Stimulated activated CD4-positive, alpha-beta T cell treated with anti-CD3 and anti-CD28 coated beads, Interleukin-4, amount 100 ng/mL, for 1 hour (primary cell): ENCODE measurements at regions not wholly inside any gene's neighbourhood (a gene's known extent, or its start where the extent isn't known, plus 50 kb on each side); places are given as distances from the start of the nearest gene placed in this dataset.
"Not testable (repeated sequence)": the region's sequence is repeated elsewhere in the genome, so short reads cannot be mapped to it uniquely, and the experiment has no call there.

Experiments used
- DNase-seq: peaks from one replicate; pipeline ENCODE4 v3.0.0-alpha.2; 2020

DNA sequence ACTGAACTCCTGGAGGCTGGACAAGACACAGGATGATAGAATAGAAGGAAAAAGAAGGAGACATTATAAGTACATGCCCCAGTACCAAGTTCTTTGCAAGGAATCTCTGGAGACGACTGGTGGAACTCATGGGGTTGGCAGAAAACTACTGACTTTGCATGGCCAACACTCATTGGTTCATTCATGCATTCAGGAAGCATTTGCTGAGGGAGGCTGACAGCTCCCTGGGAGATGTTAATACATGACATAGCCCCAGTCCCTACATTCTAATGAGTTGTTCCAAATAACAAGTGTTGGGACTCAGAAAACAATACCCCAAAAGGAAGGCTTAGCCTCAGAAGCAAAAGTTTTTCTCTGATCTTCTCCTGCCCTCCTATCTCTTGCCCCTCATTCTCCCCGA, 172.8 kb upstream of the IRF2BP2 start:
- no peak for DNase-seq

DNA sequence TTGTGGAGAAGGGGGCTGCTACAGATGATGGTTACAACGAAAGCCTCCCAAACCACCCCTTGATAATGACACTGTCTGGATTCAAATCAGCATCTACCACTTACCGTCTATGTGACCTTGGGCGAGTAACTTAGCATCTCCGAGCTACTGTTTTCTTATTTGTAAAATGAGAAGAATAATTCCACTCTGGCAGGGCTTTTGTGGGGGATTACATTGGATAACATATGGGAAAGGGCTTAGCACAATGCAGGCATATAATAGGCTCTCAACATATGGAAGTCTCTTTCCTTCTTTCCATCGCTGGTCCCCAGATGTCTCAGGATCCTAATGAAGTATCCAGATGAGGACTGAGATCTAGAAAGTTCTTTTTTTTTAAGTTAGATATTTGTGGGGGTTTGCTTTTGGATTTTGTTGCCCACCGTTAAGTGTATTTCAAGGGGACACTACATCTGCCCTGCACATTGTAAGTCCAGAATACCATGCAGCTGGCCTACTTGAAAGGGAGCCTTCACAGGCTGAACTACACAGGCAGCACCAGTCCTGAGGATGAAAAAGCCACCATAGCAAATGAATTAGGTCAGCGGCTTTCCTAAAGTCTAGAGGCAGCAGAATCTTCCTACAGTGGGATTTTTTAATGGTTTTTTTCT, 172.2 kb upstream of the IRF2BP2 start:
- no peak for DNase-seq

DNA sequence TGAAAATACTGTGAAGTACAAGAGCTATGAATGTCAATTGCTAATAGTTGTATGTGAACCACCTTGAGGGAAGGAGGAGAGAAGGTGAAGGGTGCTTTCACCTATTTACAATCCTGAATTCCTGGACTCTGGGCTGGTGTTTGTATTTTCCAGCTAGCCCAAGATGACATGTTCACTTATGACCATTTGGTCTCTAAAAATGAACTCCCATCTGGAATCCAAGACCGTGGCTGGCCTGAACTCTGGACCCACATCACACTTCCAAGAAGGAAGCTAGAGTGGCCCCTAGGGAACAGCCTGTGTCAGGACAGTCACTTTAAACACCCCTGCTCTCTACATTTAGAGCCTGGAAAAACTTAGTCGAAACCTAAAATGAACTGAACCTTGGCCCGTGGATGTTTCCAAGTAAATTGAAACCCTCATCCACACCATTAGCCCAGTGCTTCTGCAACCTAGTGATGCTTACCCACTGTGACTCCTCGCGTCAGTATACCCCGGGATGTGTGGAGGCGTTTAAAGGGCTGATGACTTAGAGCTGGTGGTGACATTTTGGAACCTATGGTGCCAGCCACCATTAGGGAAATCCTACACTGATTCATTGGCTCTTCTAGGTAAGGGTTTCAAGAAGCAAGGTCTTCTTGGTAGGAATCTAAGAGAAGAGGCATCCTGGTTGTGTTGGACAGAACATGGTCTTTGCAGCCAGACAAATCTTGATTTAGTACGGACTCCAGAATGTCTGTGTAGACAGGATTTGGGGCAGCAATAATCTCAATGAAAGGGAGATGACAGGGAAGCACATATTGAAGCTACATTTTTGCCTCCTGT, 171.5 kb upstream of the IRF2BP2 start:
- DNase-seq, result no peak

DNA sequence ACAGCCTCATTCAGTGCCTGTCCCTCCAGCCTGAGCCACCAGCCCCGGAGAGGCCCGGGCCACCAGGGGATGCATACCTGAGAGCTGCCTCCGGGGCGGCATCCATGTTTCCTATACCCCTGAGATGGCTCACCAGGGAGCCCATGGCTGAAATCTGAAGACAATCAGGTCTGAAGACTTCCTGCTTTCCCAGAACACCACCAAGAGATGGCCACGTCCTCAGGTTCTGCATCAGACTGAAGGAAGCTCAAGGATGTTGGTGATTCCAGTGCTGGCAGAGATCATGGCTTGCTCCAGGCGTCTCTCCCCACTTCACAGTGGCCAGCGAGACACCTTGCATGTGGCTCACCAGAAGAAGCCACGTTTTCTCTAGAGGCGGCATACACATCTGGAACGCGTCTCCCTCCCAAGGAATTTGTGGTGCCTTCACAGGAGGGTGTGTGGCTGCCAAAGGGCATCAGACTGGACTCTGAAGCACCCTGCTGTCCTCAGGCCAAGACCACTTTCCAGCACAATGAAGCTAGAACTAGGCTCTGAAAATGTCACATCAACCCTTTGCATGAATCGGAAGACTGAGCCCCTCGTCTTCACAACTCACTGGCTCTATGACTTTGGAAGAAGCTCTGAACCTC, 170.7 kb upstream of the IRF2BP2 start:
- no peak for DNase-seq

DNA sequence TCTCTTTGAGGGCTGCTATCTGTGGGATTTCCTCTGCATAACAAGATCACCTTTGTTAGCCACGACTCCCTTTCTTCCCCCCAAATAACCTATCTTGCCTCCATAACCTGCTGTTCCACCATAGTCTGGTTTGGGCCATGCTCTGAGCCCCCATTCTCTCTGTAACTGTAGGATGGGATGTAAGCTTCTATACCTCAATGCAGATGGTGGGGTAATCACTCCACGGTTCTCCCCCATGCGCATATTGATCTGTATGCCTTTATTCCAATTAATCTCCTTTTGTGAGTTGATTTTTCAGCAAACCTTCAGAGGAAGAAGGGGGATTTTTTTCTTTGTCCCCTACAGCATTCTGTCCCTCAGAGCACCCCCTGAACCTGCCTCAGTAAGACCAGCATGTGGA, 170.1 kb upstream of the IRF2BP2 start:
- no peak for DNase-seq

DNA sequence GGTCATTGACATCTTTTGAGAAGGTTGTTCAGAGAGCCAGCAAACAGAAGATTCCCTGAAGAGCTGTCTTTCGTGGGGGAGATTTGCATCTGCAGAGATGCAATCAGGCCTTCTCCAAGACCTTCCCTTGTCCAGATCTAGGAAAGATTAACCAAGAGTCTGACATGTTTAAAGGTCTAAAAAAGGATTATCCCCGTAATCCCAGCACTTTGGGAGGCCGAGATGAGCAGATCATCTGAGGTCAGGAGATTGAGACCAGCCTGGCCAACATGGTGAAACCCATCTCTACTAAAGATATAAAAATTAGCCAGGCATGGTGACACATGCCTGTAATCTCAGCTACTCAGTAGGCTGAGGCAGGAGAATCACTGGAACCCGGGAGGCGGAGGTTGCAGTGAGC, 169.6 kb upstream of the IRF2BP2 start:
- DNase-seq, result not testable (repeated sequence)

DNA sequence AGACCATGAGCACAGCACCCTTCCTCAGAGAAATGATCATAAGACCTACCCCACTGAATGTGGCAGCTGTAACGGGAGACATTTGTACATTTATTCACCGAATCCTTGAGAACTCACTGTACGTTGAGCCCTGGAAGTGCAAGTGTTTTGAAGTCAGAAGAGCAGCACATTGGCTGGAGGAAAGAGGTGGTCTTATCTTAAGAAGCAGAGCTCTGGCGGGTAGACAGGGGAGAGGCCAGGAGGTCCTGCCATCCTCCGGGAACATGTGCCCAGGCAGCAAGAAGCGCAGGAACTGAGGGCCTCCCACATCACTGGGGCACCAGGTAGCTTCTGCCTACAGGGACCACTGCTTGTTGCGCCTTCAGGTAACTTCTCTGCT, 169.2 kb upstream of the IRF2BP2 start:
- no peak for DNase-seq

DNA sequence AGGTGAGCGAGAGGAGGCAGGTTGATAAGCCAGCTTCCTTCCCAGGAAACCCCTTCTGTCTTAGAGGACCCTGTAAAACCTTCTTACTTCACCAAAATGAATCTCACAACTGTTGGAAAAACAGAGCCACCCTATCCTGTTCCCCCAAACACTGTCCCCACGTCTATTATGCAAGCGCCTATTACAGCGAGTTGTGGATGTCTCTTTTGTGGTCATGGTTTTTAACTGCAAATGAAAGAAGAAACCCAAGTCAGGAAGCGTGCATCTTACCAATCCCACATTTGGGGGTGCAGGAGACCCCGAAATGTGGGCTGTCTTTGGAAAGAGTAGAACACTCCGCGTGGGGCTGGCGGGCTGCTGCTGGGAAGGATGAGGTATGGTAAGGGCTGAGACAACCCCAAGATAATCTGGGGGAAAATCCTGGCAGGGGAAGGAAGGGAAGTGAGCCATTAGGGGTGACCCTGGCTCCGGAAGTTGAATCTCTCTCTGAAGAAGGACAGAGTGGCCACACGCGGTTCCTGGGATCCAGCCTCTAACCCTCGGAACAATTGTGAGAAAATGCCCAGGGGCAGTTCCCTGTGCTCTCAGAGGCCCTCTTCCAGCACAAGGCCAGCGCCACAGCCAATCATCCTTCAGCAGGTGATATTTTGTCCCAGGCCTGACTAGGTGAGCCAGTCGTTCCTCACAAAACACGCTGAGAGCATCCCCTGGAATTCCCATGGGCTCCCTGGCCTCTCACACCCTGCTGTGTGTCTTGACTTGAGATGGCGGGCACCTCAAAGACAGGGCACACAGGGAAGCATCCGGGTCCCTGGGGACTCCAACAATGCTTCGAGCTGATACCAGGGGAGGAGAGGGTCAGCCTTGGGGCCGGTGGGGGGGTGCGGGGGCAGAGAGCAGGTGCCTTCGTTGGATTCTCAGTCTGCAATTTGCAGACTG, 168.5 kb upstream of the IRF2BP2 start:
- DNase-seq, result no peak

DNA sequence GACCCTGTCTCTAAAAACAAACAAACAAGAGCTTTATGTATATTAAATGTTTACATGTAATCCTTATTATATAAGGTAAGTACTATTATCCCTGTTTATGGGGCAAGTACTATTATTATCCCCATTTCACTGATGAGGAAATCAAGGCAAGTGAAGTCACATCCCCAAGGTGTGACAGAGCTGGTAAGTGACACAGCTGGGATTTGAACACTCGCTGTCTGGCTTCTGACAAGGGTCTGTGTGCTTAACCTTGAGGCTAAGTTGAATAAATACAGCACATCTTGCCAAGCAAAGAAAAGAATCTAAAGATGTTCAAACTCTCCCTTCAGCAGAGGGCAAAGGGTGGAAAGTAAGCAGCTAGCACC, 167.9 kb upstream of the IRF2BP2 start:
- DNase-seq, result no peak

DNA sequence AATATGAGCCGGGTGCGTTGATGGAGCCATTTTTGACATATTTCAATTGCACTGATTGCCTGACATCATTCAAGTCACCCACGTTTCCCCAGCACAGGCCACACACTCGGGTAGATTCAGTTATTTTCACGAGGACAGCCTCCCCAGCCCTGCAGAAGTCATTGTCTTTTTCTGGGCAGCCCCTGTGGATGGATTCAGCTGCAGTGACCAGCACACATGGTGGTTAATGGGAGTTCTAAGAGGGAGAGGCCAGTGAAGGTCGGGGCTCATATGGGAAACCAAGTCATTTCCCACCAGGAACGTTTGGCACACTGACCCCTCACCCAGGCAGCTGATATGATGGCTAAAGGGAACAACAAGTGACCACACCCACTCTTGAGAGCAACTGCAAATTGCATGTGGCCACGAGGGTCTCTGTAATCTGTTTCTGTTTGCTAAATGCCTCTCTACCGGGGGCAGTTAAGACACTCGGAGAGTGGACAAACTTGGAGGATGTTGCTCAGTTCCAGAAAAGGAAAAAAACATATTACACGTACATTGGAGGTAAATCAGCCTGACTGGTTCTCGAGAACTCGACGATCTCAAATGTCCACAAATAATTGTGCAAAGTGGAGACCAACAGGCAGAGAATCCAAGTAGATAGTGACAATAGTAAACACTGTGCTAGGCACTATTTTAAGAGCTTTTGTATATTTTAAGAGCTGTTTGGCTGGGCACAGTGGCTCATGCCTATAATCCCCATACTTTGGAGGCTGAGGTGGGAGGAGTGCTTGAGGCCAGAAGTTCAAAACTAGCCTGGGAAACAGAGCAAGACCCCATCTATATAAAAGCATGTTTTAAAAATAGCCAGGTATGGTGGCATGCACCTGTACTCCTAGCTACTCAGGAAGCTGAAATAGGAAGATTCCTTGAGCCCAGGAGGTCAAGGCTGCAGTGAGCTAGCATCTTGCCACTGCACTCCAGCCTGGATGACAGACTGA, 167.2 kb upstream of the IRF2BP2 start:
- no peak for DNase-seq

DNA sequence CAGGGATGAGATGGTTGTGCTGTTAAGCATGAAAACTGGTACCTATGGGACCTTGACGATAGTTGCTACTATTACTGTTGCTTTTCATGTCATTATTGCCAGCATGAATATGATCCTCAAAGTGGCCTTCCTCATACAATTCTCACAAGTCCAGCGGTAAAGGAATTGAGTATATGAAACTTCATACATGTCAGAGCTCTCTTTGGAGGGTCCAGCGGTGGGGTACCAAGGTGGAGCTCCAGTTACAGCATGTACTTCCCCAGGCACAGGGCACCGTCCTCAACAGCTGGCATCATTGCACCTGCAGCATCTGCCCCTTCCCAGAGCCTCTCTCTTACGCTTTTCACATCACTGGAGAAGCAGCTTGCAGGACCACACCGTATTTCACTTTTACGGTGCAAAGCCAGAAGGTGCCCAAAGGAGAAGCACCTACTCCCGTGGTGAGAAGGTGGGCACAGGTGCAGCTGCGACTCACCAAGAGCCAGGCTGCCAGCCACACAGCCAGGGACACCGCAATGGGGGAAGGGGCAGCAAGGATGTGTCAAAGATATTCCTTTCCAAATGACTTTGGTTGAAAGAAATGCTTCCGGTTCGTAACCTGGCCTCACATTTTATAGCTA, 166.4 kb upstream of the IRF2BP2 start:
- no peak for DNase-seq

DNA sequence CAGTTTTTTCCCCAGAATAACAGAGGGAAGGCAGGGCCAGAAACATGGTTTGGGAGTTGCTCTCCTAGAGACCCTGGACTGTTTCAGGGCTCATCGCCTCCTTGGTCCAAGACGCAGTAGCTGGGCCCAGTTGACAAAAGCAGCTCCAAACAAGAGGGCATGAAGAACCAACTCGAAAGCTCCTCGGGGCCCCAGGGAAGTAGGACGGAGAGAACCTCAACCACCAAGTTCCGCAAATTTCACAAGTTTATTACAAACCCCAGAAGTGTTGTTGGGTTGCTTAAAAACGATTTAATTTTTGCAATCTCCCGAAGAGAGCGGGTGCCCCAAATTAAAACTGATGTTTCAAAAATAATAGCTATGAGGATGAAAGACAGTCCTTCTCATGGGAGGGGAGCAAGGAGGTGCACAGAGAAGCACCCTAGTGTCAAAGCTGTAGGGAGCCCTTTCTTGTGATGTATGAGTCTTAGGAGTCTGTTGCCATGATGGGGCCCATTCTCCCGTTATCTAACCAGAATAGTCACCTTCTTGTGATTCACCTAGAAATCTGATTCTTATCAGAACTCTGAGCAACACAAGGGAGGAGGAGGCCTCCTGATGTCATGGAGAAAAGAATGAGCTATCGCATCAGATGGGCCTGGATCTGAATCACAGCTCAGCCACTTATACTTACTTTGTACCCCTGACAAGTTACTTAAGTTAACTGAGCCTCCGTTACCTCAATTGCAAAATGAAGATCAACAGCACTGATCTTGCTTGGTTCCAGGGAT, 165.7 kb upstream of the IRF2BP2 start:
- no peak for DNase-seq

DNA sequence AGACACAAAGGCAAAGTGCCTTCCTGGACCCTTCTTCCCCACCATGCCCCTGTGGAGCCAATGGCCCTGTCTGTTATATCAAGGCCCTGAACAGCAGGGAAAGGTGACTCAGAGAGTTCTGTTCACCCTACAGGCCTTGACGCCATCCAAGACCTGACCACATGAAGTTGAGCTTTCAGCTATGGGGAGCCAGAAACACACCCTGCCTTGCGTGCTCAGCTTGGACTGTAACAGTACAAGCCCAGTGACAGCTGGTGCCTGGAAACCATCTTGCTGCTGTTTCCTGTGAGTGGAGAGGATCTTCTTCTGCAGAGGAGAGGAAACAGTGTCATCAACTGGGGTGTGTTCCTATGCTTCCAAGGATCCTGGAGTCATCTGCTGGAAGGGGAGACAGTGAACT, 165.0 kb upstream of the IRF2BP2 start:
- DNase-seq, result no peak

DNA sequence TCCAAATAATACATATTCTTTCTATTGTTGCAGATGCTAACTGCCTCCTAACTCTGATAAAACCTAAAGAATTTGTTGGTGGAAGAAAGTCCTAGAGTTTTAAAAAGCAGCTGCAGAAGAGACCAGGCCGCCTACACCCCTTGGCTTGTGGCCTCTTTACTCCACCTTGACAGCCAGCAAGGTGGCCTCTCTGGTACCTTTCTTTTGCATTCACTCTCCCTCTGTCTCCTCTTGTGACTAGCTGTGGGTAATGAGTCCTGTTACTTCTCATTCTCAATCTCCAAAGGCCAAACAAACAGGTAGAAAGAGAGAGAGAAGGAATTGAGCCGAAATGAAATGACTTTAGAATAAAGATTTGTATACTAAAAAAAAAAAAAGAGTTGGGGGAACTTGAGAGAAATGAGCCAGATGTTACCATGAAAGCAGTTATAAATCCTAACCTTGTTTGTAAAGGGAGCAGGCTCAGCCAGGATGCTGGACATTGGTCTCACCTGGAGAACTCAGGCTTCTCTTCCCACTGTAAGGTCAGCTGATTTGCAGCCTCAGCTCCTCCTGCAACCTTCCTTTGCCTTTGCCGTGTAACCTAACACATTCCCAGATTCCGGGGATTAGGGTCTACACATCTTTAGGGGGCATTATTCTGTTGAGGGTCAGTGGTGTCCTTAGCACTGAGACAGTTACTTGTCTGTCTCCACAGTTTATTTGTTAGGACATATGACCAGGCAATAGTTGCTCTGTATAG, 164.1 kb upstream of the IRF2BP2 start:
- no peak for DNase-seq

DNA sequence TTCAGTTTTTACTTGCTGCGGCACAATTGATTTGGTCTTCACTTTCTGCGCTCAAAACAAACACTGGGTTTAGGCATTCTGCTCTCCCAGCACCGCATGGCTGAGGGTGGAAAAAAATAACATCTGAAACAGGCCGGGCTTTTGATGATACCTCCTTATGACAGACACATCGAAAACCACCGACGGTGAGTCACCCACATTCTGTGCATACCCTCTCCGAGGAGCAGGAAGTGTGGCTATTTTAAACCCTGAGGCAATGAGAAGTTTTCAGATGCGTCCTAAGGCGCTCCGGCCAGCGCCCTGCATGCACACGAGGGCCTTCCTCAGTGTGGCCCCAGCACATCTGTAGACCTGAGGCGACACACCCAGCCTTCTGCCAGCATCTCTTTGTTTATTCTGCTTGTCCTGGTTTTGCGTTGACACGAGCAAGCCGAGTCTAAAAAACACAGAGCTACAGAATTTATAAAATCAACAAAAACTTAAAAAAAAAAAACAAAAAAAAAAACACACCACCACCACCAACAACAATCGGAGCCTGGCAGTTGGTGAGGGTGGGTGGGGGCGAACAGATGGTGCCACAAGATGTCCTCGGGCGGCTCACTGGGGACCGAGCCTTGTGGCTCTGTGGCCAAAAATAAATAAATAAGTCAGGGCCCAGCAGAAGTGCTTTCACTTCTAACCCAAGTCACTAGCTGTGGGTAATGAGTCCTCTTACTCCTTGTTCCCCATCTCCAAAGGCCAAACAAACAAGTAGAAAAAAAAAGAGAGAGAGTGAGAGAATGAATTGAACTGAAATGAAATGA, 162.6 kb upstream of the IRF2BP2 start:
- DNase-seq, result peak; percentile 79

DNA sequence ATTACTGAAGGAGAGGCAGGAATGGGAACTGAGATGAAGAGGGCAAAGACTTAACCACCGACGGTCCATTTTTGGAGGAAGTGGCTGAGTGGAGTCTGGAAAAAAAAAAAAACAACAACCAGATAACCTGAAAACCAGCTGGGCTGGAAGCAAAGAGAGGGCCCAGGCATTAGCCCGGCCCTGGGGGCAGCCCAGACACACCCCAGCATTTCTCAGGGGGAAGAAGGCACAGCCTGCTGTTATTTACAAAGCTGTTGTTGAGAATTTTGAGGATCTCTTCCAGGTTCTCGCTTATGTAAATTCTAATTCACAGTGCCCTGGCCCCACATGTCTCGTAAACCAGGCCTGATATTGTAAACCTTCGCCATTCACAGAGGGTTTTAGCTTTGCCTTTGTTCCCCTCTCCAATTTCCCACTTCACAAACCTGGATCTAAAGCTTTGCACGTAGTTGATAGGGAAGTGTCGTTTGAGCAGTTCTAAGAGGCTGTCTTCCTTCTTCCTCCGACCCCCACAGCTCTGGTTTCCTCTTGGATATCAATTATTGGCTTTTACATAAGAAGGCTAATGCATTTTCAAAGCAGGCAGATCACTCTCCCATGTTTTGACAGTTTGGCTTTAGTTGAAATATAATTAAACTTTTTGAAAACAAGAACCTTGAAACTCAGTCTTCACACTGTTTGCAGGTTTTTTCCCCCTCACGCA, 161.8 kb upstream of the IRF2BP2 start:
- DNase-seq, result no peak

DNA sequence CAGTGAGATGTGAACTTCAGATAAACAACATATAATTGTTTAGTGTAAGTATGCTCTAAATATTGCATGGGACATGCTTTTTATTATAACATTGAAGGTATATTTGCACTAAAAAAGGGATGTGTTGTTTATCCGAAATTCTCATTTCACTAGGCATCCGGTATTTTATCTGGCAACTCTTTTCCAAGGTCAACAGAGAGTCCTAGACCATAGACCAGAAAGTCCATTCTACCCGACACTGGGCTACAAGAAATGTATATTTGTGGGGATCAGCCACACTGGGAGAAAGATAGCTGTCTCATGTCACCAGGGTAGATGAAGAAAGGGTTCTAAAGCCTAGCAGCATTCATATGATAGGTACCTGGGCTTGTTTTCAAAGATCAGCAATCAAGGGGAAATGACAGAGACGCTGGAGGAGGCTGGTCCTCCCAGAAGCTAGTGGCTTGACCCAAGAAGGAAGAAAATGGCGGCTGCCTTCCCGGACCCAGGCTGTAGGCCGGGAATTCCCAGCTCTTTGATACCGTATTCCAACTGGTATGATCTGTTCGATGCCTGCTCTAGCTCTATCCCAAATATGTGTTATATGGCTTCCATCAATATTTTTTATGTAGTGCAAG, 161.1 kb upstream of the IRF2BP2 start:
- no peak for DNase-seq
